ENCODE measurements at regions not wholly inside any gene's neighbourhood (a gene's known extent, or its start where the extent isn't known, plus 50 kb on each side); places are given as distances from the start of the nearest gene placed in this dataset.
"Not testable (repeated sequence)": the region's sequence is repeated elsewhere in the genome, so short reads cannot be mapped to it uniquely, and the experiment has no call there.

DNA sequence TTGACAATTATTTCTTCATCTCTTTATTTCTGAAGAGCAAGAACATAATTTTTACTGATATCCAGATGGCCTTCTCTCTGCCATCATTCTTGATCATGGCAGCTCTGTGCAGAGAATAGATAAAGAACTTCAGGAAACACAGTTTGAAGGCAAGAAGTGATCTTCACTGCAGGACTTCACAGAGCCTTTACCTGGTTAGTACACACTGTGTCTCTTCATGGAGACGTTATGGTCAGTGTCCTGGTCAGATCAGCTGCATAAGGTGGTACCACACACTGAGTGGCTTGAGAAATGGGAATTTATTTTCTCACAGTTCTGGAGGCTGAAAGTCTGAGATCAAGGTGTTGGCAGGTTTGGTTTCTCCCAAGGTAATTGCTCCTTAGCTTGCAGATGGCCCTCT, 129.5 kb downstream of the UTP18 start:
- DNase-seq (ENCODE audit: low read depth): no peak

DNA sequence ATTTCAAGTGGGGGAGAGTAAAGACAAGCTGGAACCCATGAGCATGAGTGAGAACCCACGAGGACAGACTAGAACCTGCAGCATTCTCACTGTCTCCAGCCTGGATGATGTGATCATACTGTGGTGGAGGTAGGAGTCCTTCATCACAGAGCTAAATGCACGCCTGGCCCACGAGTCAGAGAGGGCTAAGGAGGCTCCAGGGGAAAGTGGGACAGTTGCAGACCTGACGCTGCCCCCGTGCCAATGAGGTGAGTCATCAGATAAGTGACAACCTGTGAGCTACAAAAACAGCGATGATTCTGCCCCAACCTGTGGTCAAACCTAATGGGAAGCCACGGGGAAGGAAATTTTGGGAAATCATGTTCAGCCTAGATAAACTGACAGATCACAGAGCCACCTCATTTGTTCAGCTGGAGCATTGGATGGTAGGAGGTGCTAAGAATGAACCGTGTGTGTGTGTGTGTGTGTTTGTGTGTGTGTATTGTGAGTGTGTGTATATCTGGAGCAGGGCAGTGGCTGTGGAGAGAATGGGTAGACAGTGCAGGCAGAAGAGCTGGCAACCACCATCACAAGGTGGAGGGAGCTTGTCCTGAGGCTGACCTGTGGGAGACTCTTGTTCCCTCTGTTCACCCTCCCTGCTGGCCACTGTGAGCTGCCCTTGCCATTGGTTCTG, 131.8 kb downstream of the UTP18 start:
- DNase-seq (ENCODE audit: low read depth): no peak

DNA sequence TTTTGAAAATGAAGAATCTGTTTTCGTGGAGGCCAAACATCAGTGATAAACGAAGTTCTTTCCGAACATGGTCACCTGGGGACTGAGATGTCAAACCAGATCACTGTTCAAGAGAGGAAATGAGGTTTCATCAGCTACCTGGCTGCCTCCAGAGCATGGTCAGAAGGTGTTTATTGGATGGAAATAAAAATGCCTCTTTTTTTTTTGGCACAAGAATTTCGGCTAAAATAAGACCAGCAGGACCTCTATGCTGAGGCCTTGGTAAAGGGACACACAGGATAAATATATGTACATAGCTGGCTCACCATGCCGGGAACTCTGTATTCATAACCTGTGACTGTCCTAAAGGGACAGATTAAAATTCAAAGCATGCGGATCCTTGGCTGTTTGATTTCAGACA, 135.3 kb downstream of the UTP18 start:
- DNase-seq (ENCODE audit: low read depth): no peak

DNA sequence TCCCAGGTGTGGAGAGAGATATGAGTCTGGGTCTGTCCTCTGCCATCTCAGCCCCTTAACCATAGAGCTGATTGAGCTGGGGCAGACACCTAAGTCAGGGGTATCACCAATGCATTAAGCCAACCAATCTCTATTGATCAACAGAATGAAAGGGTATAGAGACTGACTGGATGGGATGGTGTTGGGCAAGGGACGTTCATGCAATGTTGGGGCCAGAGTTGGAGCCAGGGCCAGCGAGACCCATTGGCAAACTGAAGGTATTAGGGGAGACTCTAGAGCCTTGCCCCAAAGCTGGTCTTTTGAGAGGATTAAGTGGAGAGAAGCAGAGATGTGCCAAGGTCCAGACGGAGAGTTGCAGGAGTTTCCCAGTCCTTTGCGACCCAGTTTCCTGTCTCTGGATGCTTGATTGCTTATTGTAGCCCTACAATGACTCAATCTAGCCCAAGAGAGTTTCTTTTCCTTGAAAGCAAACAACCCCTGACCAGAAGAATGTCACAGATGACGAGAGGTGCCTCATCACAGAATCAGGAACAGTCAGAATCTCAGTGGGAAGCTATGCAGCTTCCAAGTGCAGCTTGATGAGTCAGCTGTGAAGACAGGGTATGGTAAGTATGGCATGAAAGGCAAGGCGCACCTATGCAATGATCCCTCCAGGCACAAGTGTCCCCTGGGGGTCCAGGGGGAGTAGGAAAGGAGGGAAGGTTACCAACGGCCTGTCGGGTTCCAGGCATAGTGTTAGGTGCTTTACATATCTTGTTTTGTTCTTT, 137.2 kb downstream of the UTP18 start:
- no peak for DNase-seq (ENCODE audit: low read depth)

DNA sequence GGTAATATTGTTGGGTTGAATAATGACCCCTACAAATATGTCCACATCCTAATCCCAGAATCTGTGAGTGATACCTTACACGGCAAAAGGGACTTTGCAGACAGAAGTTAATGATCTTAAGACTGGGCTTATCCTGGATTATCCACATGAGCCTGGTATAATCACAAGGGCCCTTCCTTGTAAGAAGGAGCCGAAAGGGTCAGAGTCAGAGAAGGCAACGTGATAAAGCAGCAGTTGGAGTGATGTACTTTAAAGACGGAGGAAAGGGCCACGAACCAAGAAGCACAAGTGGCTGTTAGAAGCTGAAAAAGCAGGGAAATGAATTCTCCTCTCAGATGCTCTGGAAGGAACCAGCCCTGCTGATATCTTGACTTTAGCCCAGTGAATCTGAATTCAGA, 137.8 kb downstream of the UTP18 start:
- DNase-seq (ENCODE audit: low read depth): no peak

DNA sequence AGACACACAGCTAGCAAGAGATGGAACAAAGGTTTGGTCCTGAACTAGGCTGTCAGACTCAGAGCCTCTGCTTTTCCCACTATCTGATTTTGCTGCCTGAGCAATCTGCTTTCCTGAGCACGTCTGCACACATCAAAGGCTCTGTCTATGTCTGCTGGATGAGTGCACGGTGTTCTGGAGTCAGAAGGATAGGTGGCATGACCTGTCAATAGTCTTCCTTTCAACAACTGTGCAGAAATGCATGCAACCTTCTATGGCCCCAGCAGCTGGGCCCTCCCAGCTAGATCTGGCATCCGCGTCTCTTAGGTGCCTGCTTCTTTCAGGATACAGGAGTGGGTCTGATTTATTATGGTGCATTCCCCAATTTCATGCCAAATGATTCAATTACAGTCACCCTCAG, 138.3 kb downstream of the UTP18 start:
- no peak for DNase-seq (ENCODE audit: low read depth)

DNA sequence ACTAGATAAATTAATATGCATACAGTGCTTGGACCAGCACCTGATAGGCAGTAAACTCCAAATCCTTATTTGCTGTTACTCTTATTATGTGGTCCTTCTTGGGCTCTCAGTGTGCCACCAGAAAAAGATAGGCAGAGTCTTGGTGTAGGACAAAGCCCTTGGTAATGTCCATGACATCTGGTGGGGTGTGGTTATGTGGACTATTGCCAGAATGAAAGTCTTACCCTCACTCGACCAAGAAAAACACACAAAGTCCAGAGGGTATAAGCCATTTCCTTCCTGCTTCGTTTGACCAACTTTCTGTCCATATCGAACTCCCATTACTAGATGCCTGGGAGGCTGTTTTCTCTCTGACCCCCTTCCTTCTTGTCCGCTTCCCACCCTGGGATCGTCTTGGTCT, 140.9 kb downstream of the UTP18 start:
- no peak for DNase-seq (ENCODE audit: low read depth)

DNA sequence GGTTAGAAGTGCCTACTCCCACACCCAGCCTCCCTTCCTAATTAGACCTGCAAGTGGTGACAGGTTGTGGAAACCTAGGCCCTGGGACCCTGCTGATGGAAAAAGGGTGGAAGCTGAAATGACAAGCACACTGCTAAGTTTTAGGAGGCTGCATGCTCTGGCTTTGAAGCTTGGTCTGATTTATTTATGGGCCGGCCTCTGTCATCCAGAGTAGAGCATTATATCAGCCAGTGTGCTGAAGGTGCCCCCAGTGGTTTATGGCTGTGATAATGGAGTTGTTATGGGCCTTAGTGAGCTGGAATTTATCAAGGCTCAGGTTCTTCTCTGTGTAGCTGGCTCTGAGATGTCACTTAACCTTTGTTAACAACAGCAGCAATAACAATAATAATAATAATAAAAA, 142.6 kb downstream of the UTP18 start:
- no peak for DNase-seq (ENCODE audit: low read depth)

DNA sequence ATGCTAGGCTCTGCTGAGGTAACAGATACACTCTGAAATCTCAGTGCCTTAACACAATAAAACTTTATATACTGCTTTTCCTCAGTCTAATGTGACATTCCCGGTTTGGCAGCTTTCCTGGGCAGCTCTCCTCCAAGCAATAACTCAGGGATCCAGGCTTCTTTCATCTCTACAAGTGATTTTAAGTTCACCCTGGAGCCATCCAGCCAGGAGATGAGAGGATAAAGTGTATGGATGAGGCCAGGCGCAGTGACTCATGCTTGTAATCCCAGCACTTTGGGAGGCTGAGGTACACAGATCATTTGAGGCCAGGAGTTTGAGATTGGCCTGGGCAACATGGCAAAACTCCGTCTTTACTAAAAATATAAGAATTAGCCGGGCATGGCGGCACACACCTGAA, 147.2 kb downstream of the UTP18 start:
- DNase-seq (ENCODE audit: low read depth): no peak

DNA sequence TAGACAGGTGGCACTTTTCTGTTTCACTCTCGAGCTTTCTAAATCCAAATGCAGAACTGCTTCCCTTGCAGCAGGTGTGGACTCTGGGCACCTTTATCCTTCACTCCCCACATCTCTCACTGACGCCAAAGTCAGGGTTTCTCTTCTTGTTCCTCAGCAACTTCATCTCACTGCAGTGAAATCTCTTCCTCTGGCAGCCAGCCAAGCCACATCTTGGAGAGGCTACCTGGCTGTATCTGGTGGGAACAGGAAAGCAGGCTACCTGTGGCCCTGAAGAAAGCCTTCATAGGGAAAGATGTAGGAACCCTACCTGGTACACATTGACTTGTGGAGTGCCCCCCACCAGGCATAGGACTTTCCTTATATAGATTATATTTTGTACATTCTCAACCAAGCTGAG, 159.1 kb downstream of the UTP18 start:
- no peak for DNase-seq (ENCODE audit: low read depth)

DNA sequence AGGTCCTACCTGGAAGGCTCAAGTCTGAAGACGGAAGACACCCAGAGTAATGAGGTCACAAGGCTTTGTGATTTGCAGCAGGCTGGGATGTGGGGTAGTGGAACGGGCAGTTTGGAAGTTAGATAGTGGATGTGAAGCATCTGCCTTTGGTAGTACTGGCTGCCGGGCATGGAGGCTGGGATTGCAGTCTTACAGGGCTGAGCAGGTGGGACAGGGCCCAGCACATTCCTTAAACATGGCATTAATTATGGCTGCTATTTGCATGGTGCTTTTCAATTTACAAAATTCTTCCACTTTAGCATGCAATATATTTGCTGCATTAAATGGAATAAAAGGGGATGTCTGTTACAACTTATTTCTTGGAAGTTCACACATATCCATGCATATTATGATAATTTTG, 161.2 kb downstream of the UTP18 start:
- DNase-seq (ENCODE audit: low read depth): no peak

DNA sequence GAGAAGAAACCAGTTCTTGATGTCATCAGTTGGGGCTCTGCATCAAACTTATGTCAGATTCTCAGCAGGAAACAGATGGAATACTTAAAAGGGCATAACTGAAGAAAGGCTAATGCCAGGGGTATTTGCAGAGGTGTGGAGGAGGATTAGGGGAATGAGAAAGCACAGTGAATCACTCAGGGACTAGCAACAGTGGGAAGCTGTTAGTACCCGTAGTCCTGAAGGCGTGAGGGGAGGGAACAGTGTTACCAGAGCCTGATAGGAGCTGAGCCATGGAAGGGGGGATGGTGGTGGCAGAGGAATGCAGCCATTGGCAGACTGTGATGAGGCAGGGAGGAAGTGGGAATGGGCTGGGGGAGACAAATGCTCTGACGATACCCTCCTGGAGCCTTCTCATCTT, 162.3 kb downstream of the UTP18 start:
- no peak for DNase-seq (ENCODE audit: low read depth)

DNA sequence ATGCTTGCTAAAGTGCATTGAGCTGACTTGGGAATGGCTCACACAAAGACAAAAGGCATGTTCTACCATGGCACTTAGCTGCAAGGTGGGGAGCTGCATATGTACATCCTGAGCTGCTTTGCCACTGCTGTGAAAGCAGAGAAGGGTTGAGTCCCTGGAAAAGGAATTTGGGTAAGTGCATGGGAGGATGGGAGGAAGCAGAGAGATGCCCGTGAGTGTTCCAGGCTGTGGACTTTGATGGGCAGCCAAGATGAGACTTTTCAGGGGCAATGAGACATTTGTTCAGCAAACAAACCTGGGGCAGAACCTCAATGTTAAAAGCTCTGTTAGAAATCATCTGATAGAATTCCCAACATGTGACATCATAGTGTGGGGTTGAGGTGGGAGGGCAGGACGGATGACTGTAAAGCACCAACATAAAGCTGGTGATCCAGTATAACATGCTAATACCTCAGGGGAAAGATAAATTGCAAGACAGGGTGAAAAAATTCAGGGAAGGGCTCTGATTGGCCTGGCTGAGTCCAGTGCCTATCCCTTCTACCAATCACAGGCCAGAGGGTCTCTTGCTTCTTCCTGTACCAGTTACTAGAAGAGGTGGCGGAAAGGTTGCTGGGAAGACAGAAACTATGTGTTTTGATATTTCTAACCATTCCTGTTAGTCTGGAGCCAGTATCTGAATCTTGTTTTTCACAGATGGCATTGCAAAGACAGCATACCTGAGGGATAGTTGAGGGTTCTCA, 163.2 kb downstream of the UTP18 start:
- no peak for DNase-seq (ENCODE audit: low read depth)

DNA sequence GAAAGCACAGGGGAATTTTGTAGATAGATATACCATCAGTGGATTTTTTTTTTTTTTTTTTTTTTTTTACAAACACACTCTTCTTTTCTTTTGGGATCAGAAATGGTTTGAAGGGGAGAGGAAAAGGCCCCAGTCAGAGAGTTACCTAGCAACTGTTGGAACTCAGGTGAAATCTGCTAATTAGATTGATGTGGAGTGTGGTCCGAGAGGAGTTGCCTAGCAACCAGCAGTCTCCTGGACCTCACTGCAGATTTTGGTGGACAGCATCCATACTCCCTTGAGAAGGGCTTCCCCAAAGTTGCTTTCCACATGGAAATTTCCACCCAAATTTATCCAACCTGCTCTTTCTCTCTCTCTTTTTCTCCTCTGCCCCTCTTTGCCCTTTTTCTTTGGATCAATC, 165.4 kb downstream of the UTP18 start:
- no peak for DNase-seq (ENCODE audit: low read depth)

DNA sequence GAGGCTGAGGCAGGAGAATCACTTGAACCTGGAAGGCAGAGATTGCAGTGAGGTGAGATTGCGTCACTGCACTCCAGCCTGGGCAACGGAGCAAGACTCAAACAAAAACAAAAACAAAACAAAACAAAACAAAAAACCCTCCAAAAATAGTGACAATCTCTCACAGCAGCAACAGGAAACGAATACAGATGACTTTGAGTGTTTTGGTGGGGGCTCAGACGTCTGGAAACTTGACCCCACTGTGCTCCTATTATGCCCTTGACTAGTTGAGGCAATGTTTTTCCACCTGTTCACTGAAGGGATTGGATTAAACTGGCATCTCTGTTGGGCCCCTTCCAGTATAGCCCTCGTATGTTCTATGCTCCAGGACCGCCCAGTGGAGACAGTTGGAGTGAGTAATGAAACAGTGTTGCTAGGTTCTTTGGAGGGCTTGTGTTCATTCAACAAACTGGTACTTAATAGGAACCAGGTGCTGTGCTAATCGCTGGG, 167.0 kb downstream of the UTP18 start:
- DNase-seq (ENCODE audit: low read depth): no peak

DNA sequence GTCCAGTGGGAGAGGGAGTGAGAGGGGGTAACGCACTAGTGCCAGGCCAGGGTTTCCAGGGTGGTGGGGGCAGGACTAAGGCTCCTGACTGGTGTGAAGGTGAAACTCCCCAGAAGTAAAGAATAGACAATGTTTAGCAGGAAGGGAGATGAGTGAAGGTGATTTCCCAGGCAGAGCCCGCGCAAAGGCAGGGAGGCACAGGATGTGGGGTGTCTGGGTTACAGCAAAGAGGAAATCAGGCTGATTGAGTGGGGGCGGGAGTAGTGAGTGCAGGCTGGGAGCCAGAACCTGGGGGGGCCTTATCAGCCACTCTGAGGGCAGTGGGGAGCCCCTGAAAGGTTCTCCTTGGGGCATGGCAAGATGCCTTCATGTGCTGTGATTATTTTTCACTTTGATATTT, 167.5 kb downstream of the UTP18 start:
- peak; percentile 48 for DNase-seq (ENCODE audit: low read depth)

DNA sequence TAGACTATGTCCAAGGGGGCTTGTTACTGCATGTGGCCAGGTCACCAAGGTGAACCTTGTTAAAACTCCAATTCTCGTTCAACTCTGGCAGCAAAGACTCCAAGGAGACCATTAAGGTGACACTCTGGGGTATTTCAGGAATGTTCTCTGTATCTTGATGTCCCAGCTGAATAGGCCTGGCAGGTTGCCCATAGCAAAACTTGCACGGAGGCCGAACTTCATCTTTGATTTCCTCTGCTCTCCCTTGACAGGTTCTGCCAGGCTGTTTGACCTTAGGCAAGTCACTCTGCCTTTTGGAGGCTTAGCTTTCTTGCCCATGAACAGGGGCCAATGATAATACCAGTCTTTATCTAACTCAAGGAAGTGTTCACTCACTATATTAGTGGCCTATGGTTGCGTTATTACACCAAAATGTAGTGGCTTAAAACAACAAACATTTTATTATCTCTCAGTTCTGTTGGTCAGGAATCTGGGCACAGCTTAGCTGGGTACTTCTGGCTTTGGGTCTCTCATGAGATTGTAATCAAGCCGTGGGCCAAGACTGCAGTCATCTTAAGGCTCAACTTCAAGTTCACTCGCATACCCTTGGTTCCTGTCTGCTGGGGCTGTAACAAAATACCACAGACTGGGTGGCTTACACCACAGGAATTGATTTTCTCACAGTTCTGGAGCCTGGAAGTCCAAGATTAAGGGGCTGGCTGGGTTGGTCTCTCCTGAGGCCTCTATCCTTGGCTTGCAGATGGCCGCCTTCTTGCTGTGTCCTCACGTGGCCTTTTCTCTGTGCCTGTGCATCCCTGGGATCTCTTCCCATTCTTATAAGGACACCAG, 168.5 kb downstream of the UTP18 start:
- DNase-seq (ENCODE audit: low read depth): no peak

DNA sequence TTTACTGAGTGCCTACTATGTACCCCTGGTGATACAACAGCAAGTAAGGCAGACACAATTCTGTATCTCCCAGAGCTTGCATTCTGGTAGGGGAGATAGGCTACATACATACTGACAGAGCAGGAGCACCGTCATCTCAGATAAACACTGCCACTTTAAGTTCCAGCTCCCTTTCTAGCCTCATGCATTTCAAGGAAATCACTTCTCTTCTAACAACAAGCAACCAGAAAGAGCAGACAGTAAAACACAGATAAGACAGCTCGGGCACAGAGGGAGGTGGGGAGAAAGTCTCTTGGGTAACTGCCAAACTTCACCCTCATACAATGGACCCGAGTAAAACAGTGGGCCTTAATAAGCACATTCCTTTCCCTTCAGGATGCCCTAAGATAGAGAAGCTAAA, 169.6 kb downstream of the UTP18 start:
- not testable (repeated sequence) for DNase-seq (ENCODE audit: low read depth)

DNA sequence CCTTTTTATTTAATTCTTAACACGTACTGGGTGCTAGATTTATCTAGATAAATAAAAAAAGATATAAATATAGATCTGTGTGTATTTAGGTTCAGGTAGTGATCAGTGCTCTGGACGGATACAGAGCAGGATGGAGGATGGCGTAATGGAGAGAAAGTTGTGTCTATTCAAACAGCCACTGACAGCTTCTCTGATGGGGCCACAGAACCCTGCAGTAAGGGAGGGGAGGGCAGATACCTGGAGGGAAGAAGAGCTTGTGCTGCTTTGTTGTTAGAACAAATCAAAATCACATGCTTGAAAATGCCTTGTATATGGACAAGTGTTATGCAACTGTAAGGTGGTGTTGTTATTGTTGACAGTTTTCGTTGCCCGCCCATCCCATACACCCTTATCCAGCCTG, 170.2 kb downstream of the UTP18 start:
- DNase-seq (ENCODE audit: low read depth): no peak

DNA sequence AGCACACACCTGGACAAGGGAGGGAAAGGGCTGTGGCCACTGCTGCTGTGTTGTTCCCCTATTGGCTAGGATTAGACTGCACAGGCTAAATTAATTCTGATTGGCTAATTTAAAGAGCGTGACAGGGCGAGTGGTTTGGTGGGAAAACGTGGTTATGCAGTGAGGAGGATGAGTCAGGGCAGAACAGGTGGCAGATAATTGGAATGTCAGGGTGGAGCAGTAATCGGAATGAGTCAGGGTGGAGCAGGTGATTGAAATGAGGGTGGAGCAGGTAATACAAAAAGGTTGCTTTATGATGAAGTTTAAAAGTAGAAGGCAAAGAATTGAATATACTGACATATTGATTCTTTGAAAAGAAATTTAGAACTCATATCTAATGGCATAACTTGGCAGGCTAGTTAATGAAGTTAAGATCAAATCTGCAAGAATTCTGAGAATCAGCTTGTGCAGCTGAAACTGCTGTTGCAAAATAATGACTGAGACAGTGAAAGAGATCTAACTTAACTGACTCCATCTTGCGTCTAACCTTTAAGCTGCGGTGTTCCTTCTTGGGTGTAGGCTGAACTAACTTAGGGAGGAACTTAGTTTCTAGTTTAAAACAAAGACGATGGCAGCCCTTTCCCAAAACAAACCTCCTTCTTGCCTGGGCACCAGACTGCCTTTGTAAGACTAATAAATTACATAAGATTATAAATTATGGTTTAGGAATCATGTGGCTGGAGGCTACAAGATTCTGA, 174.3 kb downstream of the UTP18 start:
- no peak for DNase-seq (ENCODE audit: low read depth)

DNA sequence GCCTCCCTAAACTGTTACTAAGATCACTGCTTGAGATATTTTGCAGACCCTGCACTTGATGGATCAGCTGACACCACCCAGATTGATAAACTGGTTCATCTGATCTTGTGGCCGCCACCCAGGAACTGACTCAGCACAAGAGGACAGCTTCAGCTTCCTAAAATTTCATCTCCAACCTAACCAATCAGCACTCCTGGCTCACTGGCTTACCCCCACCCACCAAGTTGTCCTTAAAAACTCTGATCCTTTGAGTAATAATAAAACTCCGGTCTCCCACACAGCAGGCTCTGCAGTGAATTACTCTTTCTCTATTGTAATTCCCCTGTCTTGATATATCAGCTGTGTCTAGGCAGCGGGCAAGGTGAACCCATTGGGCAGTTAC, 174.8 kb downstream of the UTP18 start:
- no peak for DNase-seq (ENCODE audit: low read depth)
